ENCODE measurements at regions not wholly inside any gene's neighbourhood (a gene's known extent, or its start where the extent isn't known, plus 50 kb on each side); places are given as distances from the start of the nearest gene placed in this dataset.

DNA sequence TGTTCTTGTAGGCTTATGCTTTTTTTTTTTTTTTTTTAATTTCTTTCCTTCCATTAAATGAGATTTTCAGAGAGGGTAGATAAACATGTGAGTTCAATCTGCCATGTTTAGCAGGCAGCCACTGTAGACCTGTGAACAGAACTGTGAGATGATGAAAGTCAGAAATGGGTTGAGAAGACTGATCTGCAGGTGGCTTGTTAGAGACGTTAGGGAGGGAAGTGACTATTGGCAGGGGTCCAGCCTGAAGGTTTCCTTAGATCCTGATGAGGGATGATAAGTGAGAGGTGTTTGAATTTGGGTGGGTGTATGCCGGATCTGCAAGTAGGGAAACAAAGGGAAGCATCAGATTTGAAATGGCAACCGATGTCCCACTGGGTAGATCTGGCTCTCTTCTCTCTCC is 157.8 kb downstream of the HS3ST3B1 start:
- peaks cover 0 to 7% (median 0%) of the 10 kb centered on the region in 4 donors for H3K27me3 ChIP-seq
- no peaks in the 10 kb centered on the region for H3K9me3 ChIP-seq
- 54 to 57% methylated on average over 3 of the region's 3 CpGs for WGBS, 2 donors
- intact Hi-C loops (cut with DNase I): no loop called here
- peaks cover 0 to 14% (median 0%) of the 10 kb centered on the region in 3 donors for H3K4me1 ChIP-seq
- no peak for DNase-seq
- no peak overlapping the region for H3K4me3 ChIP-seq
- TF ChIP-seq, protein P1, sequence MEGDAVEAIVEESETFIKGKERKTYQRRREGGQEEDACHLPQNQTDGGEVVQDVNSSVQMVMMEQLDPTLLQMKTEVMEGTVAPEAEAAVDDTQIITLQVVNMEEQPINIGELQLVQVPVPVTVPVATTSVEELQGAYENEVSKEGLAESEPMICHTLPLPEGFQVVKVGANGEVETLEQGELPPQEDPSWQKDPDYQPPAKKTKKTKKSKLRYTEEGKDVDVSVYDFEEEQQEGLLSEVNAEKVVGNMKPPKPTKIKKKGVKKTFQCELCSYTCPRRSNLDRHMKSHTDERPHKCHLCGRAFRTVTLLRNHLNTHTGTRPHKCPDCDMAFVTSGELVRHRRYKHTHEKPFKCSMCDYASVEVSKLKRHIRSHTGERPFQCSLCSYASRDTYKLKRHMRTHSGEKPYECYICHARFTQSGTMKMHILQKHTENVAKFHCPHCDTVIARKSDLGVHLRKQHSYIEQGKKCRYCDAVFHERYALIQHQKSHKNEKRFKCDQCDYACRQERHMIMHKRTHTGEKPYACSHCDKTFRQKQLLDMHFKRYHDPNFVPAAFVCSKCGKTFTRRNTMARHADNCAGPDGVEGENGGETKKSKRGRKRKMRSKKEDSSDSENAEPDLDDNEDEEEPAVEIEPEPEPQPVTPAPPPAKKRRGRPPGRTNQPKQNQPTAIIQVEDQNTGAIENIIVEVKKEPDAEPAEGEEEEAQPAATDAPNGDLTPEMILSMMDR (IDR thresholded peaks at IDR 0.05): no peak
- no peak for TF ChIP-seq POLR2A (IDR thresholded peaks at IDR 0.05)
- H3K36me3 ChIP-seq: no peaks in the 10 kb centered on the region
- H3K27ac ChIP-seq: no peak overlapping the region

DNA sequence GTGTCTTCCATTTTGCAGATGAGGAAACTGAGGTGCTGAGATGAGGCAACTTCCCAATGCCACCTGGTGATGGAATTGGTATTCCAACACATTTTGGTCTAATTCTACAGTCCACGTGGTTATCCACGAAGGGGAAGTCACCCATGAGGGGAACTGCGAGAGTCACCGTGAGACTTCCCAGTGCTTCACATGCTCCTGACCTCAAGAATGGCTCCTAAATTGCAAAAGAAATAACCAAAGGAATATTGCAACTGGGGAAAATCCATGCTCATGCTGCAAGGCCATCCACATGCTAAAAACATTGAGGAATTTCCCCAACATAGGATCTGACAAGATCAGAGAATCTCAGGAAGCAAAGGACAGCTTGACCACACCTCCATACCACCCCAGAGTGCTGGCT is 153.9 kb downstream of the HS3ST3B1 start:
- WGBS, 2 donors: 72 to 89% methylated on average over 3 to 4 of the region's 4 CpGs
- H3K27me3 ChIP-seq: peaks cover 0 to 13% (median 0%) of the 10 kb centered on the region in 4 donors
- H3K9me3 ChIP-seq: no peaks in the 10 kb centered on the region
- no peaks in the 10 kb centered on the region for H3K36me3 ChIP-seq
- H3K4me3 ChIP-seq: no peak overlapping the region
- intact Hi-C loops (cut with DNase I): no loop called here
- peaks cover 0 to 3% (median 0%) of the 10 kb centered on the region in 3 donors for H3K4me1 ChIP-seq
- no peak overlapping the region for H3K27ac ChIP-seq
- DNase-seq: no peak
- TF ChIP-seq, protein P1 (IDR thresholded peaks at IDR 0.05): no peak
- TF ChIP-seq POLR2A (IDR thresholded peaks at IDR 0.05): no peak

DNA sequence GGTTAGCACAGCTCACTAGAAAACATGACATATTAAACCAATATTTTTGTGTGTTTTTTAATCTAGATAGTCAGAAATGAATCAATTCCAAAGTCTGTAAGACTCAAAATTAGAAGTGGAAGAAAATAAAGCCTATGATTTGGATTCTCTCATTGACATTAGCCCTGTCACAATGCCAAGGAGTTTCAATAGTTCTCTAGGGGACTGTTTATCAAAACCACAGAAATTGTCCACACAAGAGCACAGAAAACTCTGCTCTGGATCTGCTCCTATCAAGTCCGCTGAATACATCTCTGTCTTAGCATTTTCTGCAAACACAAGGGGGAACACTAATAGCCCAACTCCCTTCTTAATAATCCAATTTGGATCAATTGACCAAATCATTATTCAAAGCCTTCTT is 152.0 kb downstream of the HS3ST3B1 start:
- peaks cover 0 to 13% (median 0%) of the 10 kb centered on the region in 4 donors for H3K27me3 ChIP-seq
- H3K4me1 ChIP-seq: no peaks in the 10 kb centered on the region
- no peak overlapping the region for H3K27ac ChIP-seq
- H3K9me3 ChIP-seq: no peaks in the 10 kb centered on the region
- H3K36me3 ChIP-seq: no peaks in the 10 kb centered on the region
- 90 to 93% methylated on average over 1 of the region's 1 CpG for WGBS, 2 donors
- no peak overlapping the region for H3K4me3 ChIP-seq
- DNase-seq: no peak
- TF ChIP-seq, protein P1 (IDR thresholded peaks at IDR 0.05): no peak
- no peak for TF ChIP-seq POLR2A (IDR thresholded peaks at IDR 0.05)
- intact Hi-C loops (cut with DNase I): no loop called here

- Histone ChIP-seq H3K4me1 (no peaks in the 10 kb centered on the region), H3K4me3 (no peak overlapping the region), H3K27ac (no peak overlapping the region), H3K9me3 (no peaks in the 10 kb centered on the region), H3K36me3 (no peaks in the 10 kb centered on the region), H3K27me3 (peaks cover 0 to 13% (median 0%) of the 10 kb centered on the region in 4 donors)
- WGBS, 2 donors: 65 to 69% methylated on average over 8 to 11 of the region's 11 CpGs
- TF ChIP-seq, protein P1 (IDR thresholded peaks at IDR 0.05): no peak
- no peak for TF ChIP-seq POLR2A (IDR thresholded peaks at IDR 0.05)
- no peak for DNase-seq
- intact Hi-C loops (cut with DNase I): no loop called here
Measured at GRCh38 chr17:14451729-14452191, 150.9 kb downstream of the HS3ST3B1 start.

DNA sequence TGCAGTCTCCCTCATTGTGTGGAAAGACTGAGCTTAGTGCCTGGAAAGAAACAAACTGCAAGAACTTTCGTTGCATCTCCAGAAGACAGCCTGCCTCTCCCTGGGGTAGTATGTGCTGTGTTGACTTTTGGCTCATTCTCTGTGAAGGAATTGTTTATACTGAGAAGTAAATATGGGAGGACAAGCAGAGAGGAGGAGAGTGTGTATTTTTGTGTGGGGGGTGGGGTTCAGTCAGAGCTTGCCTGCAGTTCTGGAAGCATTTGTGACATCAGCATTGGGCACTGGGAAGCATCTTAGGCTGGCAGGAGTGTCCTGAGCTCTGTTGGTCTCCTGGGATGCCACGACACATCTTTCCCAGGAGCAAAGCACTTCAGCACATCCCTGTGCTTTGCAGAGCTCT is 147.9 kb downstream of the HS3ST3B1 start:
- no peak for DNase-seq
- Histone ChIP-seq H3K4me1 (no peaks in the 10 kb centered on the region), H3K27ac (no peak overlapping the region), H3K9me3 (no peaks in the 10 kb centered on the region), H3K27me3 (peaks cover 0 to 10% (median 0%) of the 10 kb centered on the region in 4 donors), H3K36me3 (no peaks in the 10 kb centered on the region), H3K4me3 (no peak overlapping the region)
- TF ChIP-seq, protein P1 (IDR thresholded peaks at IDR 0.05): no peak
- TF ChIP-seq POLR2A (IDR thresholded peaks at IDR 0.05): no peak
- intact Hi-C loops (cut with DNase I): no loop called here
- WGBS, 2 donors: 60 to 70% methylated on average over 2 of the region's 2 CpGs
